PC-3 (cell line): ENCODE measurements at regions not wholly inside any gene's neighbourhood (a gene's known extent, or its start where the extent isn't known, plus 50 kb on each side); places are given as distances from the start of the nearest gene placed in this dataset.
A peak's percentile ranks its signal among the peaks of the same experiment; 100 is the strongest.

Experiments
- ATAC-seq: fragments of 200-7000 bp; cut with Tn5 transposase; 2 replicates; pipeline ENCODE4 v1.9.1; 2020; ENCODE audit warnings: mild to moderate bottlenecking, moderate library complexity
- BruUV-seq: library from RNA; stranded (reverse); fragments of 400-500 nt; replicated peaks from 2 replicates; lab custom pipeline; 2021; lab: Mats Ljungman, UMichigan
- CTCF ChIA-PET: fragments of 300-600 bp; sonication (Branson Sonifier 250); formaldehyde crosslinking; loops from one replicate; lab custom pipeline; 2022; ENCODE audit warnings: antibody characterized with exemption; lab: Charles Lee
- POLR2A ChIA-PET: fragments of 300-600 bp; sonication (Branson Sonifier 250); formaldehyde crosslinking; loops from one replicate; lab custom pipeline; 2022; ENCODE audit warnings: antibody characterized with exemption; ENCODE audit not compliant: unreplicated experiment; lab: Charles Lee
- DNase-seq: peaks from one replicate; pipeline ENCODE4 v3.0.0-alpha.2; 2015
- H2AFZ ChIP-seq: fragments of 300-600 bp; sonication (generic); 2 replicates; pipeline ENCODE4 v1.6.0; 2016; ENCODE audit warnings: antibody characterized with exemption, low read length
- H3F3A ChIP-seq: fragments of 300-600 bp; sonication (generic); one replicate; pipeline ENCODE4 v1.6.0; 2017; ENCODE audit warnings: antibody characterized with exemption, low read length, control low read depth, mild to moderate bottlenecking; ENCODE audit not compliant: unreplicated experiment
- H3K27ac ChIP-seq: fragments of 300-600 bp; sonication (generic); 2 replicates; pipeline ENCODE4 v1.5.1; 2016; ENCODE audit warnings: mild to moderate bottlenecking, low read length
- H3K27me3 ChIP-seq: fragments of 300-600 bp; sonication (generic); 2 replicates; pipeline ENCODE4 v1.6.1; 2016; ENCODE audit warnings: low read length, mixed read lengths
- H3K36me3 ChIP-seq: fragments of 300-600 bp; sonication (generic); 2 replicates; pipeline ENCODE4 v1.6.1; 2016; ENCODE audit warnings: low read depth, mixed run types, low read length, mixed read lengths
- H3K4me1 ChIP-seq: fragments of 300-600 bp; sonication (generic); 2 replicates; pipeline ENCODE4 v1.5.1; 2016; ENCODE audit warnings: low read length; ENCODE audit not compliant: insufficient read depth
- H3K4me2 ChIP-seq: fragments of 300-600 bp; sonication (generic); 2 replicates; pipeline ENCODE4 v1.6.0; 2016; ENCODE audit warnings: low read length
- H3K4me3 ChIP-seq: fragments of 300-600 bp; sonication (generic); 2 replicates; pipeline ENCODE4 v1.5.1; 2016; ENCODE audit warnings: mild to moderate bottlenecking, low read length, mixed read lengths
- H3K79me2 ChIP-seq: fragments of 300-600 bp; sonication (generic); 2 replicates; pipeline ENCODE4 v1.6.1; 2017; ENCODE audit warnings: low read length, mixed read lengths
- H3K9ac ChIP-seq: fragments of 300-600 bp; sonication (generic); 2 replicates; pipeline ENCODE4 v1.6.0; 2016; ENCODE audit warnings: mild to moderate bottlenecking, low read length
- H3K9me2 ChIP-seq: fragments of 300-600 bp; sonication (generic); replicated peaks from 2 replicates; pipeline ENCODE4 v1.6.1; 2016; ENCODE audit warnings: mixed run types, low read length, mixed read lengths
- H3K9me3 ChIP-seq: fragments of 300-600 bp; sonication (generic); 2 replicates; pipeline ENCODE4 v1.6.1; 2016; ENCODE audit warnings: low read length, mixed read lengths
- H4K20me1 ChIP-seq: fragments of 300-600 bp; sonication (generic); 2 replicates; pipeline ENCODE4 v1.6.1; 2016; ENCODE audit warnings: low read length, mixed read lengths
- CTCF ChIP-seq: fragments of 300-600 bp; sonication (generic); conservative IDR thresholded peaks from 2 replicates; pipeline ENCODE4 v1.5.1; 2017; ENCODE audit warnings: antibody characterized with exemption, low read depth, mild to moderate bottlenecking, low read length
- EZH2 ChIP-seq: fragments of 300-600 bp; sonication (generic); IDR thresholded peaks from one replicate; pipeline ENCODE4 v1.6.1; 2017; ENCODE audit warnings: antibody characterized with exemption, mild to moderate bottlenecking, low read length; ENCODE audit not compliant: unreplicated experiment
- EZH2phosphoT487 ChIP-seq: fragments of 300-600 bp; sonication (generic); IDR thresholded peaks from 2 replicates; pipeline ENCODE4 v1.6.1; 2018; ENCODE audit warnings: mild to moderate bottlenecking, antibody characterized with exemption, low read length, borderline replicate concordance
- intact Hi-C: fragments of 100-400 bp; cut with micrococcal nuclease; formaldehyde crosslinking; loops from 2 replicates; pipeline ENCODE4 v1.9.0; 2023

- no peaks in the 10 kb centered on the region for H4K20me1 ChIP-seq
- H3K79me2 ChIP-seq, result no peaks in the 10 kb centered on the region
- peak overlapping the region; percentile 72; the same call in 1 of the 2 replicates for H2AFZ ChIP-seq
- intact Hi-C loops, result loop anchor here (5.0 kb wide), 1 partner anchor 49 kb away; no protein-coding TSS in a partner anchor
- DNase-seq (no peak), ATAC-seq (no peak)
- no peaks in the 10 kb centered on the region for H3K9me3 ChIP-seq
- H3K36me3 ChIP-seq, result no peaks in the 10 kb centered on the region
- H3F3A ChIP-seq, result peaks cover 5% of the 10 kb centered on the region
- H3K4me2 ChIP-seq, result no peak overlapping the region
- BruUV-seq, result no TSS peak
- POLR2A ChIA-PET, result no interaction called here
- H3K27ac ChIP-seq, result no peak overlapping the region
- no peaks in the 10 kb centered on the region for H3K9me2 ChIP-seq
- no peak for TF ChIP-seq EZH2phosphoT487
- TF ChIP-seq EZH2, result no peak
- TF ChIP-seq CTCF, result no peak
- H3K4me3 ChIP-seq, result no peak overlapping the region
- no peak overlapping the region for H3K9ac ChIP-seq
- H3K4me1 ChIP-seq, result peaks cover 25% of the 10 kb centered on the region
- no peaks in the 10 kb centered on the region for H3K27me3 ChIP-seq
- CTCF ChIA-PET, result no interaction called here
Measured at GRCh38 chr15:92833493-92834271, 66.4 kb upstream of the CHD2 start.

GRCh38 chr15:92839696-92840095 lies 60.4 kb upstream of the CHD2 start:
- no peaks in the 10 kb centered on the region for H3K36me3 ChIP-seq
- H3K4me1 ChIP-seq, result peaks cover 4% of the 10 kb centered on the region; the same call in 1 of the 2 replicates
- CTCF ChIA-PET, result no interaction called here
- H3K9ac ChIP-seq, result no peak overlapping the region
- no peaks in the 10 kb centered on the region for H4K20me1 ChIP-seq
- no peak overlapping the region for H3K27ac ChIP-seq
- no peak for DNase-seq
- no peak overlapping the region for H3K4me3 ChIP-seq
- no peaks in the 10 kb centered on the region for H3K9me2 ChIP-seq
- H2AFZ ChIP-seq, result no peak overlapping the region
- H3K9me3 ChIP-seq, result no peaks in the 10 kb centered on the region
- no TSS peak for BruUV-seq
- H3K27me3 ChIP-seq, result no peaks in the 10 kb centered on the region
- TF ChIP-seq EZH2phosphoT487, result no peak
- TF ChIP-seq CTCF, result no peak
- no peak for TF ChIP-seq EZH2
- no peaks in the 10 kb centered on the region for H3K79me2 ChIP-seq
- POLR2A ChIA-PET, result no interaction called here
- H3K4me2 ChIP-seq, result no peak overlapping the region
- H3F3A ChIP-seq, result no peaks in the 10 kb centered on the region
- ATAC-seq, result no peak
- intact Hi-C loops, result no loop called here

- H3K36me3 ChIP-seq, result no peaks in the 10 kb centered on the region
- no peak overlapping the region for H2AFZ ChIP-seq
- no peak overlapping the region for H3K4me2 ChIP-seq
- no peaks in the 10 kb centered on the region for H3F3A ChIP-seq
- no peak overlapping the region for H3K9ac ChIP-seq
- TF ChIP-seq EZH2phosphoT487 (no peak), CTCF (no peak), EZH2 (no peak)
- no peaks in the 10 kb centered on the region for H3K9me2 ChIP-seq
- H3K79me2 ChIP-seq, result no peaks in the 10 kb centered on the region
- ChIA-PET CTCF (no interaction called here), POLR2A (no interaction called here)
- no peaks in the 10 kb centered on the region for H4K20me1 ChIP-seq
- DNase-seq (peak; percentile 24), ATAC-seq (no peak)
- H3K27ac ChIP-seq, result no peak overlapping the region
- H3K4me1 ChIP-seq, result peaks cover 7% of the 10 kb centered on the region; the same call in 1 of the 2 replicates
- intact Hi-C loops, result no loop called here
- no TSS peak for BruUV-seq
- no peaks in the 10 kb centered on the region for H3K27me3 ChIP-seq
- no peak overlapping the region for H3K4me3 ChIP-seq
- H3K9me3 ChIP-seq, result no peaks in the 10 kb centered on the region
Measured at GRCh38 chr15:92840149-92840548, 60.0 kb upstream of the CHD2 start.
